Endothelial cell of umbilical vein (primary cell): ENCODE measurements at regions not wholly inside any gene's neighbourhood (a gene's known extent, or its start where the extent isn't known, plus 50 kb on each side); places are given as distances from the start of the nearest gene placed in this dataset.

ENCODE experiments used
- BruUV-seq: library from RNA; stranded (reverse); fragments of 400-500 nt; replicated peaks from 2 replicates; lab custom pipeline; 2021; lab: Mats Ljungman, UMichigan
- CTCF ChIA-PET: fragments of 300-600, 350-600 bp; sonication (Branson Sonifier 250); formaldehyde crosslinking; loops from one replicate; lab custom pipeline; 2021; ENCODE audit warnings: antibody characterized with exemption, inconsistent platforms; lab: Charles Lee
- POLR2A ChIA-PET: fragments of 300-600, 350-600 bp; sonication (Branson Sonifier 250); formaldehyde crosslinking; loops from one replicate; lab custom pipeline; 2021; ENCODE audit warnings: antibody characterized with exemption, inconsistent platforms; lab: Charles Lee
- DNase-seq: peaks from one replicate; pipeline ENCODE4 v3.0.0-alpha.2; 2011; ENCODE audit warnings: low read depth, low spot score
- FAIRE-seq: peaks from 2 replicates; lab custom pipeline; 2011; peaks lifted over from hg19 to GRCh38; lab: Jason Lieb, UNC
- H2AFZ ChIP-seq: 2 replicates; pipeline ENCODE4 v1.6.0; 2012; ENCODE audit warnings: low read depth, low read length, control low read depth, inconsistent platforms
- H3K27ac ChIP-seq: 2 replicates; pipeline ENCODE4 v1.5.1; 2011; ENCODE audit warnings: low read depth, mild to moderate bottlenecking, control low read depth, low read length, moderate library complexity; ENCODE audit not compliant: insufficient read depth
- H3K27me3 ChIP-seq, 2 experiments: 2 replicates each; pipeline versions ENCODE4 v1.6.0 to v1.6.1; 2011; ENCODE audit warnings: low read length in 2 of 2, mixed read lengths in 1 of 2; ENCODE audit not compliant: control insufficient read depth in 2 of 2, insufficient read depth in 2 of 2
- H3K36me3 ChIP-seq, 2 experiments: 2 replicates in 1 of 2; 3 replicates in 1 of 2; pipeline ENCODE4 v1.5.1; 2011; ENCODE audit warnings: low read length in 2 of 2, mild to moderate bottlenecking in 1 of 2, moderate library complexity in 1 of 2; ENCODE audit not compliant: control insufficient read depth in 2 of 2, insufficient read depth in 2 of 2; ENCODE audit errors: extremely low read depth in 1 of 2
- H3K4me1 ChIP-seq: 3 replicates; pipeline ENCODE4 v1.5.1; 2011; ENCODE audit warnings: mild to moderate bottlenecking, low read length; ENCODE audit not compliant: control insufficient read depth, insufficient read depth; ENCODE audit errors: extremely low read depth
- H3K4me2 ChIP-seq: 2 replicates; pipeline ENCODE4 v1.6.1; 2011; ENCODE audit warnings: low read length, control low read depth, mixed read lengths; ENCODE audit not compliant: insufficient read depth
- H3K4me3 ChIP-seq, 3 experiments: fragments of 200-600 bp in 1 of 3; sonication (generic), shearing (Covaris generic) in 1 of 3; replicated peaks in 1 of 3; 2 replicates each; pipeline ENCODE4 v1.5.1; 2011 to 2016; ENCODE audit warnings: control low read depth in 3 of 3, low read length in 3 of 3, mild to moderate bottlenecking in 2 of 3, inconsistent platforms in 1 of 3, low read depth in 1 of 3, moderate library complexity in 1 of 3; ENCODE audit not compliant: insufficient read depth in 1 of 3
- H3K79me2 ChIP-seq: 2 replicates; pipeline ENCODE4 v1.6.0; 2012; ENCODE audit warnings: low read length, inconsistent platforms; ENCODE audit not compliant: control insufficient read depth, insufficient read depth
- H3K9ac ChIP-seq: replicated peaks from 2 replicates; pipeline ENCODE3; 2011; ENCODE audit warnings: low read length, control low read depth; ENCODE audit not compliant: insufficient read depth; ENCODE audit errors: extremely low read depth
- H3K9me1 ChIP-seq: replicated peaks from 3 replicates; pipeline ENCODE4 v1.6.0; 2011; ENCODE audit warnings: mild to moderate bottlenecking, low read length; ENCODE audit not compliant: control insufficient read depth, insufficient read depth; ENCODE audit errors: extremely low read depth
- H3K9me3 ChIP-seq: replicated peaks from 2 replicates; pipeline ENCODE4 v1.5.1; 2012; ENCODE audit warnings: low read length, inconsistent platforms; ENCODE audit not compliant: control insufficient read depth, insufficient read depth
- H4K20me1 ChIP-seq: replicated peaks from 2 replicates; pipeline ENCODE3; 2011; ENCODE audit warnings: mild to moderate bottlenecking, low read length; ENCODE audit not compliant: control insufficient read depth, insufficient read depth; ENCODE audit errors: extremely low read depth
- EZH2 ChIP-seq: IDR thresholded peaks from 2 replicates; pipeline ENCODE4 v1.6.1; 2012; ENCODE audit warnings: borderline replicate concordance, low read depth, mild to moderate bottlenecking, moderate library complexity, low read length, inconsistent platforms; ENCODE audit not compliant: severe bottlenecking
- FOS ChIP-seq: IDR thresholded peaks from 2 replicates; pipeline ENCODE4 v1.6.1; 2011; ENCODE audit warnings: mild to moderate bottlenecking, low read length, moderate library complexity, borderline replicate concordance; ENCODE audit not compliant: insufficient read depth
- GATA2 ChIP-seq: IDR thresholded peaks from 2 replicates; pipeline ENCODE4 v1.7.0; 2011; ENCODE audit warnings: low read depth, mild to moderate bottlenecking, moderate library complexity, mixed read lengths, low read length; ENCODE audit not compliant: insufficient read length, insufficient read depth
- JUN ChIP-seq: IDR thresholded peaks from 2 replicates; pipeline ENCODE4 v1.6.1; 2011; ENCODE audit warnings: borderline replicate concordance, low read depth; ENCODE audit not compliant: insufficient read length, insufficient read depth
- MYC ChIP-seq: IDR thresholded peaks from one replicate; pipeline ENCODE4 v1.6.1; 2011; ENCODE audit warnings: mild to moderate bottlenecking, low read depth, low read length
- dilution Hi-C: fragments of 300-500 bp; cut with MboI; formaldehyde crosslinking; loops from one replicate; pipeline ENCODE4 v1.15.0; 2019; ENCODE audit warnings: low sequenced_read_pairs; ENCODE audit not compliant: extremely low pct_ligation_motif_present
- intact Hi-C: fragments of 100-400 bp; cut with micrococcal nuclease; formaldehyde crosslinking; loops from one replicate; pipeline ENCODE4 v1.10.0; 2022
- TF ChIP-seq, protein P1 (sequence below), 2 donors: IDR thresholded peaks; 1 replicate in 1 of 2; 2 replicates in 1 of 2; pipeline ENCODE4 v1.5.1; 2011; ENCODE audit warnings: low read length in 2 of 2, mild to moderate bottlenecking in 2 of 2, moderate library complexity in 2 of 2, control low read depth in 1 of 2, inconsistent platforms in 1 of 2, low read depth in 1 of 2; ENCODE audit not compliant: insufficient read depth in 1 of 2; ENCODE audit errors: extremely low read depth in 1 of 2
- TF ChIP-seq, protein P2 (sequence below): IDR thresholded peaks from 2 replicates; pipeline ENCODE4 v1.6.1; 2011; ENCODE audit not compliant: insufficient read depth, insufficient read length

DNA sequence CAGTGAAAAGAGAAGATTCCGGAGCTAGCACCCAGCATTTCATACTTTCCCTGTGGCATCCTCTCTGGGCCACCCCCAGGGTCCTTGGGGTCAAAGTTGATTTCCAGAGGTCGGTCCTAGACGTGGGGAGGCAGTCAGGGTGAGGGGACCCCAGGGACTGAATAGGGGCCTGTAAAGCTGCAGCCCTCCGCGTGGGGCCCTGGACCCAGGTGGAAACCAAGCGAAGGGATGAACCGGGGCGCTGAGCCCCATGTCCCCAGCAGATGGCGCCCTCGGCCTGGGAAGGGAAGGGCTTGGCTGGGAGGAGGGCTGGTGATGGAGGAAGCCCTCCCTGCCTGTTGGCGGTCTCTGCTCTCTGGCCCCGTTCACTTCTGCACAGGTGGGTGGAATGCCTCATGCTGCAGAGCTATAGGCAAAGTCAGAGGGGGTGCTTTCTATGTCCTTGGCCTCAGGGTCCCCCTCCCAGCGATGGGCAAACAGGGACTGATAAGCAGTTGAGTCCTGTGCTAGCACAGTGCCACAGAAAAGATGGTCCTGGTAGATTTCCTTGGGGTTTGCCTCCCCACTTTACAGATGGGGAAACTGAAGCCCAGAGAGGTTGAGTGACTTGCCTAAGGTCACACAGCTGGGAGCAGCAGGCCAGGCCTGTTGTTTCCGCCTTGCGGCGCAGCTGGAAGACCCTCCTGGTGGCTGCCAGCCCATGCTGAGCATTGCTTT is 163.4 kb upstream of the CIBAR2 start:
- CTCF ChIA-PET: interaction anchor here (1.1 to 3.3 kb wide), 23 partner anchors 9 to 441 kb away, joined by 3 to 37 read pairs (median 8); partner anchors contain the start of gene CIBAR2

More for the DNA sequence above, 163.4 kb upstream of the CIBAR2 start:
- Histone ChIP-seq H3K36me3 (no peaks in the 10 kb centered on the region), H3K9ac (no peak overlapping the region), H4K20me1 (no peaks in the 10 kb centered on the region), H3K4me2 (no peak overlapping the region), H3K4me1 (no peaks in the 10 kb centered on the region), H3K79me2 (no peaks in the 10 kb centered on the region), H3K27me3 (no peaks in the 10 kb centered on the region), H3K9me1 (no peaks in the 10 kb centered on the region), H2AFZ (no peak overlapping the region), H3K27ac (no peak overlapping the region), H3K4me3 (no peak overlapping the region), H3K9me3 (no peaks in the 10 kb centered on the region)
- peak; percentile 63 for FAIRE-seq
- intact Hi-C loops (loop anchor here (1.0 to 2.0 kb wide), 3 partner anchors 31 to 339 kb away; no protein-coding TSS in a partner anchor), dilution Hi-C loops (no loop called here)
- no peak for TF ChIP-seq MYC
- TF ChIP-seq, protein P1, sequence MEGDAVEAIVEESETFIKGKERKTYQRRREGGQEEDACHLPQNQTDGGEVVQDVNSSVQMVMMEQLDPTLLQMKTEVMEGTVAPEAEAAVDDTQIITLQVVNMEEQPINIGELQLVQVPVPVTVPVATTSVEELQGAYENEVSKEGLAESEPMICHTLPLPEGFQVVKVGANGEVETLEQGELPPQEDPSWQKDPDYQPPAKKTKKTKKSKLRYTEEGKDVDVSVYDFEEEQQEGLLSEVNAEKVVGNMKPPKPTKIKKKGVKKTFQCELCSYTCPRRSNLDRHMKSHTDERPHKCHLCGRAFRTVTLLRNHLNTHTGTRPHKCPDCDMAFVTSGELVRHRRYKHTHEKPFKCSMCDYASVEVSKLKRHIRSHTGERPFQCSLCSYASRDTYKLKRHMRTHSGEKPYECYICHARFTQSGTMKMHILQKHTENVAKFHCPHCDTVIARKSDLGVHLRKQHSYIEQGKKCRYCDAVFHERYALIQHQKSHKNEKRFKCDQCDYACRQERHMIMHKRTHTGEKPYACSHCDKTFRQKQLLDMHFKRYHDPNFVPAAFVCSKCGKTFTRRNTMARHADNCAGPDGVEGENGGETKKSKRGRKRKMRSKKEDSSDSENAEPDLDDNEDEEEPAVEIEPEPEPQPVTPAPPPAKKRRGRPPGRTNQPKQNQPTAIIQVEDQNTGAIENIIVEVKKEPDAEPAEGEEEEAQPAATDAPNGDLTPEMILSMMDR (IDR thresholded peaks at IDR 0.05; ENCODE audit: extremely low read depth in 1 of 2, insufficient read depth in 1 of 2, low read depth in 1 of 2, low read length in 2 of 2): peak; percentile 81 to 98
- TF ChIP-seq EZH2: no peak
- TF ChIP-seq FOS: no peak
- no peak for TF ChIP-seq JUN
- TF ChIP-seq, protein P2, sequence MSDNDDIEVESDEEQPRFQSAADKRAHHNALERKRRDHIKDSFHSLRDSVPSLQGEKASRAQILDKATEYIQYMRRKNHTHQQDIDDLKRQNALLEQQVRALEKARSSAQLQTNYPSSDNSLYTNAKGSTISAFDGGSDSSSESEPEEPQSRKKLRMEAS: no peak
- TF ChIP-seq GATA2: no peak
- POLR2A ChIA-PET: no interaction called here
- BruUV-seq: no TSS peak
- peak; percentile 51 for DNase-seq
